SK-MEL-5 (cell line): ENCODE measurements at regions not wholly inside any gene's neighbourhood (a gene's known extent, or its start where the extent isn't known, plus 50 kb on each side); places are given as distances from the start of the nearest gene placed in this dataset.

ENCODE experiments used
- DNase-seq: peaks from one replicate; pipeline ENCODE4 v3.0.0-alpha.2; 2016; ENCODE audit warnings: low read depth, low spot score
- in situ Hi-C: cut with HindIII; loops from 2 replicates; pipeline ENCODE4 v1.10.0; 2016; ENCODE audit warnings: low sequenced_read_pairs, high pct_unique_total_duplicates, low pct_unique_long_range_greater_than_20kb

DNA sequence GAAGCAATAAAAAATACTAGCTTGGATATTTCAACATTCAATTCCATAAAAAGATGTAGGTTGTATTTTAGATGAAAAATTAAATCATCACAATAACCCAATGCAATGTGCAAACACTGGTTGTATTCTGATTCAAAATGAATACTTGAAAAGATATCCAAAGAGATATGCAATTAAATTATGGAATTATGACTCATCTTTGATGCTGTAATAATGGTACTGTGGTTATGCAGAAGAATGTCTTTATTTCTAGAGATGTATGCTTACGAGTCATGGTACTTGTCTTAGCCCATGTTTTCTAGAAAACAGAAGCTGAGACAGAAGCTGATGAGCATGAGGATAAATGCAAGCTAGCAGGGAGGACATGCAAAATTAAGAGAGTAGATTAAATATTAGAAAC lies 1941.4 kb upstream of the NUDT12 start:
- DNase-seq, result no peak
- in situ Hi-C loops, result no loop called here

DNA sequence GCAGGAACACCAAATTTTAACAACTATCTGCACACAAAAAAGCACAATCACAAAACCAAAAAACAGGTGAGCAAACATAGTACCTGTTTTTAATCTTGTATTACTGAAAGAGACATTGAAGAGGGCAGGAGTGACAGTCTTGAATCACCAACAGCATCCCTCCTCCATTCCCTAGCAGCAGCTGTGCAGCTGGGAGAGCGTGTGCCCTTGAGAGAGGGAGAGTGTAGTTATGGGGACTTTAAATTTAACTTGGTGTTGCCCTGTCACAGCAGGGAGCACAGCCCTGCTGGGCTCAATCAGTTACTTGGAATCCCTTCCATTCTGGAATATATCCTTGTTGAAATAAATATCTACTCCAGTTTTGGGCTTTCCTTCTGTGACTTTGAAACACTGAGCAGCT lies 1938.7 kb upstream of the NUDT12 start:
- in situ Hi-C loops, result no loop called here
- DNase-seq, result no peak

DNA sequence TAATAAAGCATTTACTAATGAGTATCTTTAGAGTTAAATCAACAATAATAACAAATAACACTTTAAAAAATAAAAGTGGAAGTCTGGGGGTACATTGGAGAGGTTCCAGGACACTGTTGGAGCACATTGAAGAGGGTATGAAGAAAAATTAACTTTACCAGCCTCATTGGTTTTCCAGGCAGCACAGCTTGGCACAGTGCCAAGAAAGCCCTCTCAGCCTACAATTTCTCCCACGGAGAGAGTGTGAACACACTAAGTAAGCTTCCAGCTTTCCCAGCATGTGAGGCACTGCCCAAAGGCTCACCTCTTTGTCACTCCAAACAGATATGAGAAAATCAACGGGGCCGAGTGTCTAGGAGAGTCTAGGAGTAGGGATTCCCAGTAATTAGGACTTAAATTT lies 1912.8 kb upstream of the NUDT12 start:
- no peak for DNase-seq

GRCh38 chr5:105462377-105462776 lies 1899.8 kb upstream of the NUDT12 start:
- in situ Hi-C loops, result no loop called here
- DNase-seq, result no peak

More for the DNA sequence above, 1912.8 kb upstream of the NUDT12 start:
- in situ Hi-C loops, result no loop called here

GRCh38 chr5:105460721-105461120 lies 1898.1 kb upstream of the NUDT12 start:
- DNase-seq, result no peak
- in situ Hi-C loops, result no loop called here

DNA sequence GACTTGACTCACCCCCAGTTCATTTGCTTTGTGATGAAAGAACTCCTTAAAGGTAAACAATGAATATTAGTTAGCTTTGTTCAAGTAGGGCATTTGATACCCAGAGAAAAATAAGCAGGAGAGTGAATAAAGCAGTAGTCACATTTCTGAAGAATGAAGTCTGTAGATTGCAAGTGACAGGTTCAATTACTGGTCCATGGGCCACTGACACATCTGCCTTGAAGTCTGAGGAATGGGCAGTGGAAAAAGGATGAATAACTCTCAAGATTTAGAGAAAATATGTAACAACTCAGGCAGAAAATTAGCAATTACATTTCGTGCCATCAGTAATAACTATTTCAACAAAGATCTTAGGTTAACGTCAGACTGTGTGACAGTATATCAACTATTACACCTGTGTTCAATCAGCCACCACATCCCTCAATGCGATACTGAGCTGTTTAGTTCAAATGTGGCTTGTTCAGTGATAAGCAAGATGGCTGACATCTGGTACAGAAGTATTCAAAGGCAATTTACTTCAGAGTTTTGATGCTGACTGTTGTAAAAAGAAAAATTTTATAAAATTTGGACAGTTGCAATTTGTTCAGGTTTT lies 1890.7 kb upstream of the NUDT12 start:
- in situ Hi-C loops, result no loop called here
- no peak for DNase-seq

- in situ Hi-C loops, result no loop called here
Measured at GRCh38 chr5:105448271-105448670, 1885.7 kb upstream of the NUDT12 start.

GRCh38 chr5:105430516-105430915 lies 1867.9 kb upstream of the NUDT12 start:
- in situ Hi-C loops, result no loop called here
- DNase-seq, result no peak

More at GRCh38 chr5:105448271-105448670, 1885.7 kb upstream of the NUDT12 start:
- no peak for DNase-seq

- in situ Hi-C loops, result no loop called here
- DNase-seq, result no peak
Measured at GRCh38 chr5:105428451-105429380, 1866.1 kb upstream of the NUDT12 start.

DNA sequence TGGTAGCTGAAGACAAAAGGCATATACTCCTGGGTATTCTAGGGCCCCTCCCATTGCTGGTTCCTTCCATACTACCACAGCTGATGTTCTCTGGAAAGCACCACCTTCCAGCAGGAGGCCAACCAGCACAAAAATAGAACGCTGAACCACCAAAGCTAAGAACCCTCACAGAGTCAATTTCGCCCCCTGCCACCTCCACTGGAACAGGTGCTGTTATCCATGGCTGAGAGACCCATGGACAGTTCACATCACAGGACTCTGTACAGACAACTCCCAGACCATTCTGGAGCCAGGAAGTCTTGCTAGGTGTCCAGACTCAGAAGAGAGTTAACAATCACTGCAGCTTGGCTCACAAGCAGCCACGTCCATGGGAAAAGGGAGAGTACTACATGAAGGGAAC lies 1851.5 kb upstream of the NUDT12 start:
- no peak for DNase-seq
- in situ Hi-C loops, result no loop called here

DNA sequence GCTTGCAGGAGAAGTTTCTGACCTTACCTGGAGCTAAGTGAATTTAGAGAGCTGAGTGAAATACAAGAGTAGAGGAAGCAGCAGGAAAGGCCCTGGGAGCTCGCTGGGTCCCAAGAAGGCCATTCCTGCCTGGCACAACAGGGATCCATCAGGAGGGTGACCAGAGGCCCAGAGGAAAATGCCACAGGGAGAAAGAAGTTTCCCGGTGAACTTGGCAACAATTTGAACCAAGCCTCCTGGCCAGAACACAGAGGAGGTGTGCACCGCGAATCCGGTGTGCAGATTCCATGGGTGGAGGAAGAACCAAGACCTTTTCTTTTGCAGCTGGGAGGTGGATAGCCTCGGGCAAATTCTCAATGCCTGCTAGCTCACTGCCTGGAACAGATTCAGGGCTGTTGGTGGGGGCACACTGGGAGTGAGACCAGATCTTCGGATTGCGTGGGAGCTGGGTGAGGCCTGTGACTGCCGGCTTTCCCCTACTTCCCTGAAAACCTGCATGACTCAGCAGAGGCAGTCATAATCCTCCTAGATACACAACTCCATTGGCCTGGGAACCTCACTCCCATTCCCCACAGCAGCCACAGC lies 1850.9 kb upstream of the NUDT12 start:
- no peak for DNase-seq
- in situ Hi-C loops, result no loop called here

DNA sequence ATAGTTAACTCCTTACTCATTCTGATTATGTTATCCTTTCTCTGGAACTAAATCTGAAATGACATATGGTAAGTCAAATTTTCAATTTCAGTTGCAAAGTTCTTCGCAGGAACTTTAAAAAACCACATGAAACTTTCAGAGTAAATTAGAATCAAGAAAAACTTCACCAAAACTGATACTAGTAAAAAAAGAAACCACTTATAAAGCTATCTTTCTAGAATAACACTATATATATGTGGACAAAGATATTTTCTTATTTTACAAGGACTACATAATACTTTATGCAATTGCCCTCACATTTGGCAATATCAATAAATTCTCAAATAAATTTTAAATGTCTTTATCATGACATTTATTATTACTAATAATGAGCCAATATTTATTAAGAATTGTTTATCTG lies 1847.1 kb upstream of the NUDT12 start:
- no peak for DNase-seq
- in situ Hi-C loops, result no loop called here

DNA sequence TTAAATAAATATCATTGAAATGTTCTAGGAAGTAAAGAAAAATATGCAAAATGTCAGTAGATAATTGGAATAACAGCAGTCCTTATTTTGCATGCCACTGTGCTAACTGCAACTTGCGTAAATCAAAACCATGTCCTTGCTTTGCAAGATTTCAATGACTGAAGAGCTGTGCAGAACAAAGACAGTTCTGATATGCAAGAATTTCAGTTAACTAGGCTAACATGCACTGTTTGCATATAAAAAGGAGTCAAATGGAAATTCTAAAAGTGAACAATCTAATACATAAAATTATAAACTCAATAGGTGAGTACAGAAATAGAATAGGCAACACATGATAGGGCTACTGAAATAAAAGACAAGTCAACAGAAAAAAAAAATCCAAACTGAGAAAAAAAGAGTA lies 1844.6 kb upstream of the NUDT12 start:
- in situ Hi-C loops, result no loop called here
- no peak for DNase-seq

DNA sequence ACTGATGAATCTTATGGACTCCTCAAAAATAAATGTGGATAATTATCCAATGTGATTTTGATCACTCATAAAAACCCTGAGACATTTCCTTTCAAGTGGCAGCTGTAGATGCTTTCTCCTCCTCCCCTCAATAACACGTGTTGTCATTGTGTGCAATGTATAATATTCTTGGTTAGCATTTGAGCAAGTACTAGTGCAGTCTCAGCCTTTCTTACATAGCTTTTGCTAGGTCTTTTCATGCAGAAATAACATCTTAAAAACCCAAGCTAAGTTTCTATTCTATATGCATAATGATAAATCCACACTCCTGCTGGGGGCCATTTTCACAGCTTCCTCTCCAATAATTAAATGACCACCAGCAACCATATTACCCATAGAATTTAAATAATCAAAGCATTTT lies 1835.2 kb upstream of the NUDT12 start:
- in situ Hi-C loops, result no loop called here
- DNase-seq, result no peak

DNA sequence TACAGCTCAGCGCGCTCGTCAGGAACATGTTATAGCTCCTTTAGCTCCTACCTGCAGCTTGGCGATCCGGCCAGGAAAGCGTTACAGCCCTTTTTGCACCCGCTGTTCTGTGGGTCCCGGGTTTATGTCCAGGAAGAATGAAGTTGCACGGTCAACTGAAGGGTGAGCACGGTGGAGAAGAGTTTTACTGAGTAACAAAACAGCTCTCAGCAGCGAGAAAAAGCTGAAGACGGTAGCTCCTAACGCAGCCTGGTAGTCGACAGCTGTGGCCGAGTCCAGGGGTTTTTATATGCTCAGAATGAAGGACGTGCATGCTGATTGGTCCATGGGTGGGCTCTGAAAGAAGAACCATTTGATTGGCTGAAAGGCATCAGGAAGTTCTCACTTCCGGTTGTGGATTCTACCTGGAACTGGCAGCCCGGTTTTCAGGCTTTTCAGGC lies 1830.1 kb upstream of the NUDT12 start:
- in situ Hi-C loops, result no loop called here
- DNase-seq, result peak; percentile 93

- in situ Hi-C loops, result no loop called here
- peak; percentile 23 for DNase-seq
Measured at GRCh38 chr5:105392122-105392709, 1829.6 kb upstream of the NUDT12 start.

DNA sequence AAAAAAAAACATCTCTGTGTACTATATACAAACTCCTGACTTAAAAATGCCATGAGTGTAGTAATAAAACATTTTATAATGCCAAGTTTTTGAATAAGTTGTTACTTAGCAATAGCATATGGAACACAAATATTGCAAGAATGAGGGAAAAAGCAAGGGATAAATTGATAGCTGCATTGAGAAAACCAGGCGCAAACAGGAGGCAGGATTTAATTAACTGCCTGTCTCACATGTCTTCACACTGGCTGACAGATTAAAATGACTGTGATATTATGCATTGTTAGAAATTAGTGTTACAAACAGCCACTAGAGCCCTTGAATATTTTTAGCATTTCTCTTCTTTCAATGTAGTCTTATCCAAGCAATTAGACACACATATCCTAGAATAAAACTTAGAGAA lies 1817.5 kb upstream of the NUDT12 start:
- no peak for DNase-seq
- in situ Hi-C loops, result no loop called here

DNA sequence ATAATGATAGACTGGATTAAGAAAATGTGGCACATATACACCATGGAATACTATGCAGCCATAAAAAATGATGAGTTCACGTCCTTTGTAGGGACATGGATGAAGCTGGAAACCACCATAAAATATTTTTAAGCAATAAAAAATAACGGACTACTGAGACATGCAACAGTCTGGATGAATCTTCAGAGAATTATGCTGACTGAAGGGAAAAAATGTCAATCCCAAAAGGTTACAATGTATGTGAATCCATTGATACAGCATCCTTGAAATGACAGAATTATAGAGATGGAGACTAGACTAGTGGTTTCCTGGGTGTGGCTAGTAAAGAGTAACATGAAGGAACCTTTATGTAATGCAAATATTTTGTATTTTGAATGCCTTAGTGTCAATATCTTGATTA lies 1808.6 kb upstream of the NUDT12 start:
- in situ Hi-C loops, result no loop called here
- no peak for DNase-seq
